Kidney (tissue), 13 donors: ENCODE measurements at regions not wholly inside any gene's neighbourhood (a gene's known extent, or its start where the extent isn't known, plus 50 kb on each side); places are given as distances from the start of the nearest gene placed in this dataset.
A peak's percentile ranks its signal among the peaks of the same experiment; 100 is the strongest.

Experiments
- DNase-seq, 5 donors: peaks; one replicate each; pipeline ENCODE4 v3.0.0-alpha.2; 2013 to 2020
- FAIRE-seq: peaks from 2 replicates; lab custom pipeline; 2012; peaks lifted over from hg19 to GRCh38; lab: Jason Lieb, UNC
- H3K27ac ChIP-seq, 2 donors: one replicate each; pipeline ENCODE4 v1.7.0; 2013; ENCODE audit warnings: low read depth in 2 of 2, low read length in 2 of 2, inconsistent platforms in 1 of 2
- H3K27me3 ChIP-seq: one replicate; pipeline ENCODE4 v1.7.1; 2013; ENCODE audit warnings: low read length, inconsistent platforms; ENCODE audit not compliant: control insufficient read depth, insufficient read depth
- H3K36me3 ChIP-seq, 3 donors: one replicate each; pipeline versions ENCODE4 v1.7.0 to v1.7.1; 2013; ENCODE audit warnings: low read length in 3 of 3, control low read depth in 1 of 3, inconsistent platforms in 1 of 3; ENCODE audit not compliant: insufficient read depth in 3 of 3, control insufficient read depth in 2 of 3
- H3K4me1 ChIP-seq, 3 donors: one replicate each; pipeline versions ENCODE4 v1.7.0 to v1.7.1; 2013; ENCODE audit warnings: low read length in 3 of 3, inconsistent platforms in 1 of 3, low read depth in 1 of 3; ENCODE audit not compliant: control insufficient read depth in 2 of 3, insufficient read depth in 2 of 3
- H3K4me3 ChIP-seq, 3 donors: one replicate each; pipeline versions ENCODE4 v1.7.0 to v1.8.1; 2013; ENCODE audit warnings: low read length in 3 of 3, control low read depth in 1 of 3, inconsistent platforms in 1 of 3
- H3K9ac ChIP-seq, 3 donors: one replicate each; pipeline versions ENCODE4 v1.7.0 to v1.7.1; 2013; ENCODE audit warnings: low read length in 3 of 3, control low read depth in 1 of 3, inconsistent platforms in 1 of 3
- H3K9me3 ChIP-seq, 3 donors: one replicate each; pipeline versions ENCODE4 v1.7.0 to v1.7.1; 2013; ENCODE audit warnings: low read length in 3 of 3, control low read depth in 1 of 3, inconsistent platforms in 1 of 3; ENCODE audit not compliant: control insufficient read depth in 2 of 3, insufficient read depth in 1 of 3
- intact Hi-C: fragments of 100-400 bp; cut with DNase I; formaldehyde crosslinking; loops from one replicate; pipeline ENCODE4 v1.11.1; 2022
- TF ChIP-seq, protein P1 (sequence below): IDR thresholded peaks from 3 replicates; pipeline ENCODE4 v1.5.1; 2012; ENCODE audit warnings: mild to moderate bottlenecking, moderate library complexity, borderline replicate concordance; ENCODE audit not compliant: insufficient read depth; ENCODE audit errors: extremely low read depth
- donor health status: control.
- donor health status: control.
- donor health status: control.
- donor health status: control.
- donor health status: control.
- donor health status: DM: yes; HTN: yes; CAD: no.
- donor health status: Normal renal cell carcinoma (clear cell type).

DNA sequence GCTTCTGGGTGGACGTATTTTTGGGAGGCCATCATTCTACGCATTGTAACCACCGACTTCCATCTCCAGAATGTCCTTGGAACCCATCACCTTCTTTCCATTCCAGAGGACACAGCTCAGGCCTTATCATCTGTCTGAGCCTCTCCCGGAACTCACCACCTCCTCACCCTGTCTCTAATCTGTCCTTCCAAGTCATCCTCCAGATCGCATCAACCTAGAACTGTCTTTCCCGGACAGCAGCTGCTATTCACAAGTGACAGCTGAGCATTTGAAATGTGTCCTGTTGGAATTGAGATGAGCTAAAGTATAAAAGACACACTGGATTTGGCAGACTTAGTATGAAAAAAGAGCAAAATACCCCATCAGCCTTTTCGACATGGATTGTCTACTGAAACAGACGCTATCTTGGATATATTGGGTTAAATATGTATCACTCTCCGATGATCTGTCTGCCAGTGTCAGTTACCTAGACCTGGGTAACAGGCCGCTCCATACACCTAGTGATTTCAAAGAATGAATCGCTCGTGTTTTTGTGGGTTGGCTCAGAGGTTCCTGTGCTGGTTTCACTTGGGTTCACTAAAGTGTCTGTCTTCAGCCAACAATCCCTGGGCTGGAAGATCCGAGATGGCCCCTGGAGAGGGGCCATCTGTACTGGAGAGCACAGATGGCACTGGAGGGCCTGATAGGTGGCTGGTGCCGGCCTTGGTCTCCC lies 104.4 kb upstream of the RFLNA start:
- FAIRE-seq, result no peak

DNA sequence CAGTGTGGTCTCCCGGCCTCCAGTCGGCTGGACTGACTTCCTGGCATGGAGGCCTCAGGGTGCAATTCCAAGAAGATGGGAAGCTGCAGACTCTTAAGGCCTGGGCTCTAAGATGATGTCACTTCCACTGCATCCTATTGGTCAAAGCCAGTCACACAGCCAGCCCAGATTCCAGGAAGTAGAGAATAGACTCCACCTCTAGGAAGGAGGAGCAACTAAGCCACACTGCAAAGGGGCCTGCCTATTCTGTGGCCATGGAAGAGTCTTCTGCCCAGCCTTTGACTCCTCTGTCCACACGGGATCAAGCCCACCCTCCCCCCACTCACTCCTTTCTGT lies 103.9 kb upstream of the RFLNA start:
- TF ChIP-seq, protein P1, sequence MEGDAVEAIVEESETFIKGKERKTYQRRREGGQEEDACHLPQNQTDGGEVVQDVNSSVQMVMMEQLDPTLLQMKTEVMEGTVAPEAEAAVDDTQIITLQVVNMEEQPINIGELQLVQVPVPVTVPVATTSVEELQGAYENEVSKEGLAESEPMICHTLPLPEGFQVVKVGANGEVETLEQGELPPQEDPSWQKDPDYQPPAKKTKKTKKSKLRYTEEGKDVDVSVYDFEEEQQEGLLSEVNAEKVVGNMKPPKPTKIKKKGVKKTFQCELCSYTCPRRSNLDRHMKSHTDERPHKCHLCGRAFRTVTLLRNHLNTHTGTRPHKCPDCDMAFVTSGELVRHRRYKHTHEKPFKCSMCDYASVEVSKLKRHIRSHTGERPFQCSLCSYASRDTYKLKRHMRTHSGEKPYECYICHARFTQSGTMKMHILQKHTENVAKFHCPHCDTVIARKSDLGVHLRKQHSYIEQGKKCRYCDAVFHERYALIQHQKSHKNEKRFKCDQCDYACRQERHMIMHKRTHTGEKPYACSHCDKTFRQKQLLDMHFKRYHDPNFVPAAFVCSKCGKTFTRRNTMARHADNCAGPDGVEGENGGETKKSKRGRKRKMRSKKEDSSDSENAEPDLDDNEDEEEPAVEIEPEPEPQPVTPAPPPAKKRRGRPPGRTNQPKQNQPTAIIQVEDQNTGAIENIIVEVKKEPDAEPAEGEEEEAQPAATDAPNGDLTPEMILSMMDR, result no peak
- H3K4me3 ChIP-seq, result no peak overlapping the region
- DNase-seq (peak in 3 of 5 donors; percentile 21 to 71 (median 51)), FAIRE-seq (no peak)
- no peak overlapping the region for H3K27ac ChIP-seq
- intact Hi-C loops, result no loop called here
- H3K4me1 ChIP-seq, result peaks cover 0 to 11% (median 4%) of the 10 kb centered on the region in 3 donors
- no peaks in the 10 kb centered on the region for H3K27me3 ChIP-seq
- H3K9me3 ChIP-seq, result no peaks in the 10 kb centered on the region
- no peaks in the 10 kb centered on the region for H3K36me3 ChIP-seq
- H3K9ac ChIP-seq, result no peak overlapping the region

More for the DNA sequence above, 104.4 kb upstream of the RFLNA start:
- H3K27me3 ChIP-seq, result no peaks in the 10 kb centered on the region
- H3K9ac ChIP-seq, result no peak overlapping the region
- DNase-seq, result peak in 1 of 5 donors; percentile 30
- no peaks in the 10 kb centered on the region for H3K9me3 ChIP-seq
- H3K27ac ChIP-seq, result no peak overlapping the region
- H3K4me3 ChIP-seq, result no peak overlapping the region
- TF ChIP-seq, protein P1, result no peak
- H3K36me3 ChIP-seq, result no peaks in the 10 kb centered on the region
- H3K4me1 ChIP-seq, result peaks cover 0 to 11% (median 4%) of the 10 kb centered on the region in 3 donors
- intact Hi-C loops, result no loop called here

DNA sequence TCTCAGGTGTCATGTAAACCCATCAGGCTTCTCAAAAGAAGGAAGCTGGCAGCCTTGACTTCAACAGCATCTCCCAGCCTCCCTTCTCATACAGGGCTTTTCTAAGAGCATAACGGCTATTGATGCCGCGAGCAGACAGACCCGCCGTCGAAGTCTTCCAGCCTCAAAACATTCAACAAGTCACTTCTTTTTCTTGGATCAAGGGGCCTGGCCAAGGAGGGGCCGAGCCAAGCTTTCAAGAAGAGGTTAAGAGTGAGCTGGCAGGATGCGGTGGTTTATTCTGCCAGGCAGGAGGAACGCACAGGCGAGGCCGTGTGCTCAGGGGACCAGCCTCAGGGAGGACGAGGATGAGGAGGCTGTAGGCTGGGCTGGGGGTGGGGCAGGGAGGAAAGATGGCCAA lies 102.9 kb upstream of the RFLNA start:
- intact Hi-C loops, result no loop called here
- H3K36me3 ChIP-seq, result no peaks in the 10 kb centered on the region
- no peak for FAIRE-seq

More for the DNA sequence above, 102.9 kb upstream of the RFLNA start:
- TF ChIP-seq, protein P1, result no peak
- no peak overlapping the region for H3K4me3 ChIP-seq
- no peaks in the 10 kb centered on the region for H3K27me3 ChIP-seq
- H3K9ac ChIP-seq, result no peak overlapping the region
- DNase-seq, result peak in 1 of 5 donors; percentile 51
- H3K9me3 ChIP-seq, result no peaks in the 10 kb centered on the region
- H3K27ac ChIP-seq, result no peak overlapping the region
- peaks cover 0 to 11% (median 4%) of the 10 kb centered on the region in 3 donors for H3K4me1 ChIP-seq
